Loucy (cell line): ENCODE measurements at regions not wholly inside any gene's neighbourhood (a gene's known extent, or its start where the extent isn't known, plus 50 kb on each side); places are given as distances from the start of the nearest gene placed in this dataset.

Source experiments
- EZH2phosphoT487 ChIP-seq: fragments of 200-600 bp; IDR thresholded peaks from 2 replicates; pipeline ENCODE4 v1.6.1; 2018; ENCODE audit warnings: antibody characterized with exemption, mild to moderate bottlenecking, moderate library complexity, borderline replicate concordance
- TF ChIP-seq, protein P1 (sequence below): fragments of 200-600 bp; sonication (generic); conservative IDR thresholded peaks from 2 replicates; pipeline ENCODE4 v1.5.1; 2014; ENCODE audit warnings: mild to moderate bottlenecking, antibody characterized with exemption, low read length

DNA sequence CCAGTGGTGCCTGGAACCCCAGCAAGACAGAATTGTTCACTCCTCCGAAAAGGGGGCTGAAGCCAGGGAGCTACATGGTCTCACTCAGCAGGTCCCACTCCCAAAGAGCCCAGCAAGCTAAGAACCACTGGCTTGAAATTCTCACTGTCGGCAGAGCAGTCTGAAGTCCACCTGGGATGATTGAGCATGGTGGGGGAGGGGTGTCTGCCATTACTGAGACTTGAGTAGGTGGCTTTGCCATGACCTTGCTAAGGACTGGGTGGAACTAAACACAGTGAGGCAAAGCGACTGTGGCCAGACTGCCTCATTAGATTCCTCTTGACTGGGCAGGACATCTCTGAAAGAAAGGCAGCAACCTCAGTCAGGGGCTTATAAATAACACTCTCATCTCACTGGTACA is 122.6 kb upstream of the ZC4H2 start:
- TF ChIP-seq EZH2phosphoT487, result no peak
- TF ChIP-seq, protein P1, sequence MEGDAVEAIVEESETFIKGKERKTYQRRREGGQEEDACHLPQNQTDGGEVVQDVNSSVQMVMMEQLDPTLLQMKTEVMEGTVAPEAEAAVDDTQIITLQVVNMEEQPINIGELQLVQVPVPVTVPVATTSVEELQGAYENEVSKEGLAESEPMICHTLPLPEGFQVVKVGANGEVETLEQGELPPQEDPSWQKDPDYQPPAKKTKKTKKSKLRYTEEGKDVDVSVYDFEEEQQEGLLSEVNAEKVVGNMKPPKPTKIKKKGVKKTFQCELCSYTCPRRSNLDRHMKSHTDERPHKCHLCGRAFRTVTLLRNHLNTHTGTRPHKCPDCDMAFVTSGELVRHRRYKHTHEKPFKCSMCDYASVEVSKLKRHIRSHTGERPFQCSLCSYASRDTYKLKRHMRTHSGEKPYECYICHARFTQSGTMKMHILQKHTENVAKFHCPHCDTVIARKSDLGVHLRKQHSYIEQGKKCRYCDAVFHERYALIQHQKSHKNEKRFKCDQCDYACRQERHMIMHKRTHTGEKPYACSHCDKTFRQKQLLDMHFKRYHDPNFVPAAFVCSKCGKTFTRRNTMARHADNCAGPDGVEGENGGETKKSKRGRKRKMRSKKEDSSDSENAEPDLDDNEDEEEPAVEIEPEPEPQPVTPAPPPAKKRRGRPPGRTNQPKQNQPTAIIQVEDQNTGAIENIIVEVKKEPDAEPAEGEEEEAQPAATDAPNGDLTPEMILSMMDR, result no peak
